Memory B cell (primary cell): ENCODE measurements at regions not wholly inside any gene's neighbourhood (a gene's known extent, or its start where the extent isn't known, plus 50 kb on each side); places are given as distances from the start of the nearest gene placed in this dataset.

ENCODE experiments used
- ATAC-seq: fragments of 150-1000 bp; cut with Tn5 transposase; 2 replicates; pipeline ENCODE4 v1.10.0; 2021; ENCODE audit warnings: low read depth, mild to moderate bottlenecking, moderate library complexity
- DNase-seq, 2 donors: peaks; one replicate each; pipeline ENCODE4 v3.0.0; 2022; ENCODE audit warnings: low spot score in 2 of 2
- H3K27ac Mint-ChIP-seq: one replicate; pipeline ENCODE4 v1.8.0; 2022; ENCODE audit warnings: mild to moderate bottlenecking, moderate library complexity, mixed read lengths
- H3K27me3 Mint-ChIP-seq: one replicate; pipeline ENCODE4 v1.8.0; 2022; ENCODE audit warnings: mixed read lengths
- H3K36me3 Mint-ChIP-seq: one replicate; pipeline ENCODE4 v1.8.0; 2022; ENCODE audit warnings: mild to moderate bottlenecking, mixed read lengths
- H3K4me1 Mint-ChIP-seq: one replicate; pipeline ENCODE4 v1.8.0; 2022; ENCODE audit warnings: mixed read lengths
- H3K4me3 Mint-ChIP-seq: one replicate; pipeline ENCODE4 v1.8.0; 2022; ENCODE audit warnings: mild to moderate bottlenecking, moderate library complexity, mixed read lengths
- H3K9me3 Mint-ChIP-seq: one replicate; pipeline ENCODE4 v1.8.0; 2022; ENCODE audit warnings: mixed read lengths

- no peak overlapping the region for H3K27ac Mint-ChIP-seq
- no peaks in the 10 kb centered on the region for H3K4me1 Mint-ChIP-seq
- H3K9me3 Mint-ChIP-seq: no peaks in the 10 kb centered on the region
- no peaks in the 10 kb centered on the region for H3K36me3 Mint-ChIP-seq
- no peak overlapping the region for H3K4me3 Mint-ChIP-seq
- DNase-seq (no peak), ATAC-seq (no peak)
- peaks cover 14% of the 10 kb centered on the region for H3K27me3 Mint-ChIP-seq
These were observed 58.4 kb upstream of the POLG start for GRCh38 chr15:89393056-89393455.

- ATAC-seq (no peak), DNase-seq (no peak)
- no peaks in the 10 kb centered on the region for H3K4me1 Mint-ChIP-seq
- H3K4me3 Mint-ChIP-seq: no peak overlapping the region
- H3K36me3 Mint-ChIP-seq: no peaks in the 10 kb centered on the region
- no peak overlapping the region for H3K27ac Mint-ChIP-seq
- peaks cover 10% of the 10 kb centered on the region for H3K27me3 Mint-ChIP-seq
- H3K9me3 Mint-ChIP-seq: no peaks in the 10 kb centered on the region
These were observed 57.1 kb upstream of the POLG start for GRCh38 chr15:89391685-89392257.

DNA sequence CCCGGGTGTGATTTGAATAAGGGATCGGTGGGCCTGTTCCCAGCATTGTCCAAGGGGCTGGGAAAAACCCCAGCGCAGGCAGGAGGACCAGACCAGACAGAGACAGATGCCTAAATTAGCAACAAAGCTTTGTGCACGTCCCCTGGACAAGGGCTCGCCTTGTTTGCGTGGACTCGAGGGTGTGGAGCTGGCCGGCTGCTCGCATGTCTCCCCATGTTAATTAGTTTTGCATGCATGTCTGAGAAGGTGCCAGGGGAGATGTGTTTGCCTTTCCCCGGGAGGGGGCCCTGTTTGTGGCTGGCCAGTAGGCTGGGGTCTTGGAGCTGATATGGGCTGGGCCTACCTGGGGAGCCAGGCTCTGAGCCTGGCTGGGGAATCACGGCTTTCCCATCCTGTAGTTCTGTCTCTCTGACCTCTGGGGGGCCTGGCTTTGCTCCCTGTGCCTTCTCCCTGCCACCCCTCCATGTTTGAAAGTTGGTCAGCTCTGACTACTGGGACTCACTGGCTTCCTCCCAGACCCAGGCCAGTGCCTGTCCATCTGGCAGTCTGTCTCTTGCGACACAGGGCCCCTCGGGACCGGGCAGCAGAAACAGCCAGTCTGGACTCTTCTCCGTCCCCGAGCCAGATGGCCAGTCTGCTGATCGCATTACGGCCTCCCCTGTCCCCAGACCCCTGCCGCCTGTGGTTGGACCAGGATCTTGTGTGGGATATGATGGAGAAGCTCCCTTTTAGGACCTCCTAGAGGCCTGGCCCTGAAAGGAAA, 55.4 kb upstream of the POLG start:
- ATAC-seq: no peak
- Mint-ChIP-seq H3K27me3 (peaks cover 10% of the 10 kb centered on the region), H3K9me3 (no peaks in the 10 kb centered on the region), H3K4me1 (no peaks in the 10 kb centered on the region), H3K4me3 (no peak overlapping the region), H3K36me3 (no peaks in the 10 kb centered on the region), H3K27ac (no peak overlapping the region)
- no peak for DNase-seq

DNA sequence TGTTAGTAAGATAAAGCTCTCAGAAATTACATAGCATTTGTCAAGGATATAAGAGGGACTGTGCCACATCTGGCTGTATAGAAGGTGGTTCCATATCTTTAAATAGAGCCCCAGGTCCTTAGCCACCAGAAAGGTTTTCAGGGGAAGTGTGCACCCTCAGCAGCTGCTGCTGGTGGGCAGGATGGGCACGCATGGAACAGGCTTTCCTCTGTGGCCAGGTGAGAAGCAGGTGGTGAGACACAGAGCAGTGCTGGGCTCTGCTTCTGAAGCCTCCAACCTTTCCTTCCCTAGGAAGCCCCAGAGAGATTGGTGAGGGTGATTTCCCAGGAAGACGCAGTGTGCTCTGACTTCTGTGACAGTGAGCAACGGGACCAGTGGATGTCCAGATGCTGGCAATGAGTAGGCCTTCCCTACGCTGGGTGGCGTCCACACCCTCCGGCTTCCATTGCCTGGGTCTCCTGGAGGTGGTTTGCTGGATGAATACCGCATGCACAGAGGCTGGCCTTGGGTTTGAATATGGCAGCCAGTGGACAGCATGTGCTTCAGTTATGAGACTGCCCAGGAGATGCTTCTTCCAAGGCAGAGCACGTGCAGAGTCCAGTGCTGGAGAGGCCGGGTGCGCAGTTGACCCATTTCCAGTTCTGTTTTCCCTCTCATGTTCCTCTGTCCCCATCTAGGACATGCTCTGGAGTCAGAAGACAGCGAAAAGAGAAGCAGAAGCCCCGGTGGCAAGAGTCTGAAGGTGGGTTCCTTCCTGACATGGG, 52.7 kb upstream of the POLG start:
- Mint-ChIP-seq H3K27ac (no peak overlapping the region), H3K36me3 (no peaks in the 10 kb centered on the region), H3K9me3 (no peaks in the 10 kb centered on the region), H3K4me3 (no peak overlapping the region), H3K27me3 (peaks cover 9% of the 10 kb centered on the region), H3K4me1 (no peaks in the 10 kb centered on the region)
- DNase-seq: no peak
- no peak for ATAC-seq

GRCh38 chr15:89385596-89386331, 51.1 kb upstream of the POLG start:
- Mint-ChIP-seq H3K4me1 (no peaks in the 10 kb centered on the region), H3K27me3 (peaks cover 7% of the 10 kb centered on the region), H3K36me3 (no peaks in the 10 kb centered on the region), H3K9me3 (no peaks in the 10 kb centered on the region), H3K4me3 (no peak overlapping the region), H3K27ac (no peak overlapping the region)
- DNase-seq (no peak), ATAC-seq (no peak)
